T-helper 1 cell treated with Interleukin-12 subunit alpha and Interleukin-12 subunit beta and Interleukin-4 antibody, amounts not matched to agents 30 ng/mL and 1 ng/mL, for 36 hours (primary cell): ENCODE measurements at regions not wholly inside any gene's neighbourhood (a gene's known extent, or its start where the extent isn't known, plus 50 kb on each side); places are given as distances from the start of the nearest gene placed in this dataset.

Experiments
- intact Hi-C: fragments of 100-400 bp; cut with micrococcal nuclease; formaldehyde crosslinking; loops from one replicate; pipeline ENCODE4 v1.15.1; 2024

- intact Hi-C loops = no loop called here
These were observed 395.4 kb upstream of the ITGA1 start for GRCh38 chr5:52392321-52392720.

GRCh38 chr5:52409835-52410234 is 377.9 kb upstream of the ITGA1 start:
- intact Hi-C loops = no loop called here

- intact Hi-C loops = no loop called here
These were observed 368.4 kb upstream of the ITGA1 start for GRCh38 chr5:52419357-52419756.

- intact Hi-C loops = no loop called here
These were observed 360.1 kb upstream of the ITGA1 start for GRCh38 chr5:52427615-52428014.

GRCh38 chr5:52428977-52429489 is 358.7 kb upstream of the ITGA1 start:
- intact Hi-C loops = no loop called here

- intact Hi-C loops = no loop called here
These were observed 345.9 kb upstream of the ITGA1 start for GRCh38 chr5:52441768-52442167.

GRCh38 chr5:52443187-52443586 is 344.5 kb upstream of the ITGA1 start:
- intact Hi-C loops = no loop called here

GRCh38 chr5:52448111-52448510 is 339.6 kb upstream of the ITGA1 start:
- intact Hi-C loops = no loop called here

- intact Hi-C loops = no loop called here
These were observed 338.2 kb upstream of the ITGA1 start for GRCh38 chr5:52449516-52449915.

- intact Hi-C loops = no loop called here
These were observed 335.6 kb upstream of the ITGA1 start for GRCh38 chr5:52452098-52452497.

GRCh38 chr5:52453176-52453575 is 334.5 kb upstream of the ITGA1 start:
- intact Hi-C loops = no loop called here

GRCh38 chr5:52455920-52456319 is 331.8 kb upstream of the ITGA1 start:
- intact Hi-C loops = no loop called here

GRCh38 chr5:52457810-52458209 is 329.9 kb upstream of the ITGA1 start:
- intact Hi-C loops = no loop called here

GRCh38 chr5:52466113-52466512 is 321.6 kb upstream of the ITGA1 start:
- intact Hi-C loops = no loop called here

- intact Hi-C loops = no loop called here
These were observed 320.8 kb upstream of the ITGA1 start for GRCh38 chr5:52466749-52467520.

- intact Hi-C loops = no loop called here
These were observed 318.7 kb upstream of the ITGA1 start for GRCh38 chr5:52468976-52469375.

GRCh38 chr5:52469420-52469819 is 318.3 kb upstream of the ITGA1 start:
- intact Hi-C loops = no loop called here

- intact Hi-C loops = no loop called here
These were observed 317.9 kb upstream of the ITGA1 start for GRCh38 chr5:52469835-52470234.

GRCh38 chr5:52476346-52476745 is 311.4 kb upstream of the ITGA1 start:
- intact Hi-C loops = no loop called here

GRCh38 chr5:52481201-52481600 is 306.5 kb upstream of the ITGA1 start:
- intact Hi-C loops = no loop called here

GRCh38 chr5:52481851-52482250 is 305.9 kb upstream of the ITGA1 start:
- intact Hi-C loops = no loop called here

GRCh38 chr5:52491071-52491787 is 296.5 kb upstream of the ITGA1 start:
- intact Hi-C loops = no loop called here

- intact Hi-C loops = no loop called here
These were observed 295.9 kb upstream of the ITGA1 start for GRCh38 chr5:52491818-52492217.
